Aorta (tissue), 5 donors: ENCODE measurements at regions not wholly inside any gene's neighbourhood (a gene's known extent, or its start where the extent isn't known, plus 50 kb on each side); places are given as distances from the start of the nearest gene placed in this dataset.

Experiments used
- ATAC-seq: fragments of 200-7000 bp; cut with Tn5 transposase; one replicate; pipeline ENCODE4 v1.9.1; 2022; ENCODE audit warnings: moderate library complexity; ENCODE audit not compliant: low FRiP score
- DNase-seq, 2 donors: peaks; one replicate each; pipeline ENCODE4 v3.0.0-alpha.2; 2020
- H3K27ac ChIP-seq, 2 donors: one replicate each; pipeline ENCODE4 v1.5.1; 2013; ENCODE audit warnings: low read length in 2 of 2, mild to moderate bottlenecking in 2 of 2, moderate library complexity in 2 of 2, control low read depth in 1 of 2, inconsistent platforms in 1 of 2, low read depth in 1 of 2
- H3K27me3 ChIP-seq, 2 donors: one replicate each; pipeline ENCODE4 v1.6.1; 2013; ENCODE audit warnings: control low read depth in 1 of 2, low read length in 1 of 2, mild to moderate bottlenecking in 1 of 2, moderate library complexity in 1 of 2; ENCODE audit not compliant: insufficient read depth in 2 of 2, control insufficient read depth in 1 of 2
- H3K36me3 ChIP-seq, 2 donors: one replicate each; pipeline ENCODE4 v1.6.1; 2013; ENCODE audit warnings: control low read depth in 1 of 2, low read length in 1 of 2, mild to moderate bottlenecking in 1 of 2; ENCODE audit not compliant: insufficient read depth in 2 of 2, control insufficient read depth in 1 of 2
- H3K4me1 ChIP-seq, 2 donors: one replicate each; pipeline ENCODE4 v1.6.1; 2013; ENCODE audit warnings: low read length in 2 of 2, control low read depth in 1 of 2, mild to moderate bottlenecking in 1 of 2, moderate library complexity in 1 of 2; ENCODE audit not compliant: insufficient read depth in 2 of 2, control insufficient read depth in 1 of 2
- H3K4me3 ChIP-seq, 2 donors: one replicate each; pipeline ENCODE4 v1.5.1; 2013; ENCODE audit warnings: low read length in 2 of 2, control low read depth in 1 of 2, mild to moderate bottlenecking in 1 of 2
- H3K9me3 ChIP-seq: one replicate; pipeline ENCODE4 v1.6.1; 2013; ENCODE audit warnings: mild to moderate bottlenecking, low read length; ENCODE audit not compliant: control insufficient read depth
- WGBS, 2 donors: extraction: QIAGEN DNeasy Blood & Tissue Kit; methylation state at CpG; one replicate each; pipeline ENCODE4 v1.1.7; 2013; 5-methylcytosine and 5-hydroxymethylcytosine counted together
- intact Hi-C, 2 donors: fragments of 100-400 bp; cut with DNase I; formaldehyde crosslinking; loops; one replicate each; pipeline versions ENCODE4 v1.14.2 to v1.15.0; 2022
- donor health status: healthy with polysubstance abuse.
- donor health status: Bipolar disorder and iron deficiency.
- donor health status: DM: no; HTN: no; CAD: no.
- donor health status: DM: no; HTN: no; CAD: no.
- donor health status: DM: yes; HTN: yes; CAD: no.

DNA sequence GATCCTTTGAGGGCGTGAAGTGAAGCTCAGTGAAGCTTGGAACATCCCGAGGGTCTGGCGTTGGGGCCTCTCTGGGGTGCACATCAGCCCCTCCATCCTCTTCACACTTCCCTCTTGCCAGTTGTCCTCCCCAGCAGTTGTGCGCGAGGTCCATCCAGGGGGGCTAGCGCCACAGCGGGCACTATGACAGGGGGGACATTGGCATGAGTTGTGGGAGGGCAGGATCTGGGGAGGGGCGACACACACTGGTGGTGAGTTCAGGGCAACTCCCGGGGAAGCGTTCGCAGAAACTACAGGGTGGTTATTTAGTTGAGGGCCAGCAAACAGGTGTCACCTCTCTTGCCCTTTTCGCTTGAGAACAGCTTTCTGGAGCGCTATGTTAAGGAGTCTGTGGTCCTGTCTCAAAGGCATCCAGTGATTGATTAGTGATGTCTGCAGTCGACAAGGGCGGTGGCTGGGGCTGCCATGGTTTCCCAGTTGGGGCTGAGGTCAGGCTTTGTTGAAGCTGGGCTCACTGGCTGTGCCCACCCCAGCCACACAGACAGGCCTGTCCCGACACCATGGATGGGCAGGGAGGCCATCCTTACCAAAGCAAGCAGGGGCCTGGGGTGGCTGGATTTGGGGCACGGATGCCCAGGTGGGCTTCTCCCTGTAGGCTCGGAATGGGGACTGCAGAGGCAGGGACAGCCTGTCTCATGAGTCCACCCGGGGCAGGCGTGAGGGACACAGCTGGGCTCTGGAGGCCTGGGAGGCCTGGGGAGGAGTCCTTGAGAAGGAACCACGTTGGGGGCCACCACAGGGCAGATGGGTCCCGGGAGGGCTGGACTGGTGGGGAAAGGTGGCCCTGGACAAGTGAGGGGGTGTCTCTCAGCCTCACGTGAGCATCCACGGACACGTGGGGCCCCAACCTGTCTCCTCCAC lies 59.4 kb downstream of the UNCX start:
- 90 to 91% methylated on average over 25 of the region's 25 CpGs for WGBS, 2 donors
- no peaks in the 10 kb centered on the region for H3K36me3 ChIP-seq
- intact Hi-C loops = no loop called here

DNA sequence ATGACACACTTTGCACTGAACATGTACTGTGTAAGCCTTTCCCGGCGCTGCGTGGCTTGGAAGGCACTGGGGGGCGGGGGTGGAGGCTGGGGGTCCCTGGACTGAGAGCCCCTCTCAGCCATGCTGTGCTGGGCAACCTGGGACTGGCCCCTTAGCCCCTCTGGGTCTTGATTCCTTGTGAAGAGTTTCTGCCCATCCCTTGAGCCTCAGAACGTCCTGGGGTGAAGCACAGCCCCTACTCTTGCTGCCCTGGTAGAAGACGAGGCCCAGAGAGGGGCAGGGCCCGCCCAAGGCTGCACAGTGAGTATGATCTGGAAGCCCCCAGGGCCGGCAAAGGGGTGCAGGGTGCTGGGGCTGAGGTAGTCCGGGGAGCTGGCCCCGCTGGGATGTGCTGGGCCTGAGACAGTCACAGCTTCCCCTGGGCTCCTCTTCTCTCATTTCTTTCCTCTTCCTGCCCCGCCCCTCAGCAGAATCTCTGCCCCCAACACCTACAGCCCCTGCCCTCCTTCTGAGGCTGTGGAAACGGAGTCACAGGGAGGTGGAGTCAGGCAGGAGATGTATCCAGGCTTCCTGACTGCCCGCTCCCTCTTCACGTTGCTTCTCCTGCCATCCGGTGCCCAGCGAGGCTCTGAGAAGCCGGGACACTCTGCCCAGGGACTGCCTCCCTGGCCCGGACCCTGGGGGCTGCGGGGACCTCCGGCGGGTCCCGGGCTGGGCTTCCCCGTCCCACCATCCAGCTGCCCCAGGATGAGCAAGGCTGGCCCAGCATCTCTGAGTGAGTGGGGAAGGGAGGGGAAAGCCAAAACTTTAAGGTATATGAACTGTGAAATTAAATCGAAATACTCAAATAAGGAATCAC lies 60.5 kb downstream of the UNCX start:
- ATAC-seq = no peak
- H3K4me1 ChIP-seq = no peaks in the 10 kb centered on the region
- no peaks in the 10 kb centered on the region for H3K27me3 ChIP-seq
- H3K36me3 ChIP-seq = no peaks in the 10 kb centered on the region
- DNase-seq = peak in 1 of 2 donors; percentile 19
- no peak overlapping the region for H3K27ac ChIP-seq
- WGBS, 2 donors = 58 to 63% methylated on average over 22 to 24 of the region's 24 CpGs
- no peak overlapping the region for H3K4me3 ChIP-seq
- no peaks in the 10 kb centered on the region for H3K9me3 ChIP-seq
- intact Hi-C loops = no loop called here

More for the DNA sequence above, 59.4 kb downstream of the UNCX start:
- Histone ChIP-seq H3K27me3 (no peaks in the 10 kb centered on the region), H3K4me1 (no peaks in the 10 kb centered on the region), H3K27ac (no peak overlapping the region), H3K4me3 (no peak overlapping the region), H3K9me3 (no peaks in the 10 kb centered on the region)
- DNase-seq (peak in 1 of 2 donors; percentile 37), ATAC-seq (no peak)

DNA sequence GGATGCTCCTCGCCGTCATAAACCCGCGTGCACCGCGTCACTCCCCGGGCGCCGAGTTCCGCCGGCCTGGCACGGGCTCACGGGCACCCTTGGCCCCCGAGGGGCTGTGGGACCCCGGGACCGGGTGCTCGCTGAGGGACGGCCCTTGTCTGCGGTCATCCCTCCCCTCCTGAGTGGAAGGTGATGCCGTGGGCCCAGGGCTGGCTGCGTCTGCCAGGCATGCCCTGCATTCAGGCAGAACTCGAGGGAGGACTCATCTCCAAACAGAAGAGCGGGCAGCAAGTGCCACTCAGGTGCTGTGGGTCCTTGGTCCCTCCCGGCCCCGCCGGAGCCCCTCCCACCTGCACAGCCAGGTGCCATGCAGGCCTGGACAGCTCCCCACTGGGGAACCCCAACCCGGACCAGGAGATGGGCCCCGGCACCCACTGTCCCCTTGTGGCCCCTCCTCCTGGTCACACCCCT lies 61.3 kb downstream of the UNCX start:
- ATAC-seq = no peak
- no peaks in the 10 kb centered on the region for H3K27me3 ChIP-seq
- no peaks in the 10 kb centered on the region for H3K36me3 ChIP-seq
- 81% methylated on average over 28 of the region's 28 CpGs for WGBS, 2 donors
- no peak overlapping the region for H3K4me3 ChIP-seq
- no peaks in the 10 kb centered on the region for H3K9me3 ChIP-seq
- H3K4me1 ChIP-seq = no peaks in the 10 kb centered on the region
- H3K27ac ChIP-seq = no peak overlapping the region
- peak in 1 of 2 donors; percentile 30 for DNase-seq
- intact Hi-C loops = no loop called here

DNA sequence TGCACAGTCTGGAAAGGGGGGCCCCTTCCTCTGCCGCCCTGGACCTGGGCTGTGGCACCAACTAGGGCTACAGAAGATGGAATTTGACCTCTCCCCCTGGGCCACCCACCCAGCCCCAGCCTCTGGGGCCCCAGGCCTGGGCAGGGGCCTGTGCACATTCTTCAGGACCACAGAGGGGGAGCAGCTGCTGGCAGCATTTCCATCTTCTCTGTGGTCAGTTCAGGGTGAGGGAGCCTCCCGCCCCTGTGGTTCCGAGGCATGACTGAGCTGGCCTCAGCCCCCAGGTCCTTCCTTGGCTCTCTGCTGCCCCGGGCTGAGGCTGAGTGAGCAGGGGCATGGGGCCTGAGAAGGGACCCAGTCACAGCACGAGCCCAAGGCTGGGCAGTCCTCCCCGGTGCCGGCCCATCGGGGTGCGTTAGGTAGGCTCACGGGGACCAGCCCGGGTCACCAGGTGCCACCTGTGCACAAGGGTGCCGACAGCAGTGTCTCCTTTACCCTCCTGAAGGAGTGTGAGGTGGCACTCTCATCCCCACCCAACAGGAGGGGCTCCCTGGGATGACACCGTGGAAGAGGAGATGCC lies 63.2 kb downstream of the UNCX start:
- WGBS, 2 donors = 84 to 91% methylated on average over 13 of the region's 13 CpGs
- Histone ChIP-seq H3K27ac (no peak overlapping the region), H3K27me3 (no peaks in the 10 kb centered on the region), H3K9me3 (no peaks in the 10 kb centered on the region), H3K4me1 (no peaks in the 10 kb centered on the region), H3K36me3 (no peaks in the 10 kb centered on the region), H3K4me3 (no peak overlapping the region)
- intact Hi-C loops = no loop called here
- no peak for ATAC-seq
- peak in 1 of 2 donors; percentile 62 for DNase-seq

DNA sequence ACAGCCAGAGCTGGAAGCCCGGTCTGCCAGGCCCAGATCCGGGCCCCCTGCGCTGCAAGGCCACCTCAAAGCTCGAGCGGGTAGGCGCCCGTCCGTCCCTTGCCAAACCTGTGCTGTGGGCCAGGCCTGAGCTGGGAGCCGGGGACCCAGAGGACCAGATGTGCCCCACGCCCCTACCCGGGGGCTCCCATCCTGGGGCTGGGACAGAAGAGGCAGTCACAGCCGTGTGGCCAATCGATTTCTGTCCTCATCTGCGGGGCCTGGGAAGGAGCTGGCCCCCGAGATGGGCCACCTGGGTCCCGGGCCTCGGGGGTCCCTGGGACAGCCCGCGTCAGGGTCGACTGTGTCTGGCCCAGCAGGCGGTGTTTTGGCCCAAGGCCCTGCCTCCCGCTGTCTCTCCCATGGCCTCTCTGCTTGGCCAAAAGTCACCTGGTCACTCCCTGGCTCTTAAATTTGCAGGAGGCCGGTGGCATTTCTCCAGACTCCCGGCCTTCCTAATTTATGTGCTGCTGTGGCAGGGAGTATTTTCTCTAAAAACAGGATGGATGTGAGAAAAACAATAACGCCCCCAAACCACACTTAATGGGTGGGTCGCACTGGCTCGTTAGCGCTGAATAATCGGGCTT lies 63.8 kb downstream of the UNCX start:
- intact Hi-C loops = no loop called here
- H3K27me3 ChIP-seq = no peaks in the 10 kb centered on the region
- no peak overlapping the region for H3K4me3 ChIP-seq
- no peaks in the 10 kb centered on the region for H3K4me1 ChIP-seq
- H3K27ac ChIP-seq = no peak overlapping the region
- ATAC-seq = no peak
- DNase-seq = peak in 1 of 2 donors; percentile 19
- 32 to 37% methylated on average over 29 of the region's 29 CpGs for whole genome bisulfite sequencing, 2 donors
- H3K9me3 ChIP-seq = no peaks in the 10 kb centered on the region
- no peaks in the 10 kb centered on the region for H3K36me3 ChIP-seq

DNA sequence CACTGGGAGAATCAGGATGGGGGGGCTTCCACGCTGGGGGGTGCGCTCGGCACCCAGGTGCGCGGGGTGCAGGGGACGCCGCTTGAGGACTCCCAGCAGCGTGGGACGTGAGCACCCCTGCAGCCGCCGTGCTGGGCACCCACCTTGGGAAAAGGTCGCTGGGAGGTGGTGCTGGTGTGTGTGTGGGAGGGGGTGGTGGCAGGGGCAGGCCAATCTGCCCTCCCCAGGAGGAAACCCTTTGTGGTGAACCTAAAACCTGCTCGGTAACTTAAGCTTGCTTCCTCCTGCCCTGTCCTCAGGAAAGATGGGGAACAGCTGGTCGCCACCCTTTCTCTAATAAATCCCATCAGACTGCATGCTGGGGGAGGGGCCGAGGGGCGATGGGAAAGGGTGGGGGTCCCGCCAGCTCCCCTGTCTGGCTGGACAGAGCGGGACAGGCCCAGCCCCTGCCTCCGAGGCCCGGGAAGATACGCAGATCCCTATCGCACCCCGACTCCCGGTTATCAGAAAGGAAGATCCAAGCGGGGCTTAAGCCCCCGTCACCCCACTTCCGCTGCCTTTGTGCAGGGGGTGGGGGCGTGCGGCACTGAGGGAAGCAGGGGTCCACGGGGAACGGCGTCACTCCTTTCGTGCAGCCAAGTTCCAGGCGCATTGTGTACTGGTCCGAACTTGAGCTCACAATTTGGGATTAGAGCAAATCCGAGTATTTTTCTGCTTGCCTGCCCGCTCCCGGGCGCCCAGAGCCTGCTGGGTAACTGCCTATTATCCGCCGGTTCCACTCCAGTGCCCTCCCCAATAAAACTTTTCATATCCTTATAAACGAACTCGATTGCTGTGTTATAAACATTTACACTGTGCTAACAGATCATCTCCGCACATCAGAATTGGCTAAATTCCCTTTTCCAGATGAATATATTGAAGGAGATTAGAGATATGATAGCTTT lies 64.6 kb downstream of the UNCX start:
- Histone ChIP-seq H3K4me1 (no peaks in the 10 kb centered on the region), H3K4me3 (no peak overlapping the region), H3K27ac (no peak overlapping the region), H3K27me3 (no peaks in the 10 kb centered on the region), H3K9me3 (no peaks in the 10 kb centered on the region), H3K36me3 (no peaks in the 10 kb centered on the region)
- ATAC-seq (no peak), DNase-seq (peak; percentile 30 to 49)
- 13 to 32% methylated on average over 41 to 44 of the region's 44 CpGs for WGBS, 2 donors
- intact Hi-C loops = no loop called here

DNA sequence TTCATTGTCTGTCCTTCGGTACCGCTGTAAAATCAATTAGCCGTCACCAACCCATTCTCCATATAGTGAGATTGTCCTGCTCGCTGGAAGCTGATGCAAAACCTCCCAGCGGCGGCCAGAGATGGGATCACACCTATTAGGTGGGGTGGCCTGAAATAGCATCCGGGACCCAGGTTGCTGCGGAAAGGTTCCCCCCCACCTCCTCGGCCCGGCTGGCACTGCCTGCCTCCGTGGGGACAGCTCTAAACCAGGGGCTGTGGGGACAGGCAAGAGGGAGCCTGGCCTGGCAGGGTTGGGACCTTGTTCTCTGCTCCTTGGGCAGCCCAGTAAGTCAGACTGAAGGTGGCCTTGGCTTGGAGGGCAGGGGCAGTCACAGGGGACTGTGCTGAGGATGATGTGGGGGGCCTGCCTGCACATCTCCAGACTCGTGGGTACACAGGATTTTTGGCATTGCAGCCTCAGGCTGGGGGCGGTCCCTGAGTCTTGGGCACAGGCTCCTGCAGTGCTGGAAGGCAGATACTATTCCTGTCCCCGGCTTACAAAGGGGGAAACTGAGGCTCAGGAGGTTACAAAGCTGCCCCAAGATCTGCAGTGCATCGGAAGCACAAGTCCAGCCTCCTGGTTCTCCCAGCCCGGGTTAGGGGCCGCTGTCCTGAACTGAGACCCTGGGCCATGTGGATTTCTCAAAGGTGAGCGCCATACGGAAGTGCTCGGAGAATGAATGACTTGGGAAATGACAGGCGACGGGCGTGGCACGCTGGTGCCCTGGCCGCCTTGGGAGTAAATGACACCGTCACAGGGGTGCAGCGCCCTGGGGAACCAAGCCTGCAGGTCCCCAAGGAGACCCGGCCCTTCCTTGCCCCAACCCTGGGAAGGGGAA lies 65.6 kb downstream of the UNCX start:
- WGBS, 2 donors = 62 to 71% methylated on average over 28 of the region's 28 CpGs
- Histone ChIP-seq H3K9me3 (no peaks in the 10 kb centered on the region), H3K4me1 (no peaks in the 10 kb centered on the region), H3K36me3 (no peaks in the 10 kb centered on the region), H3K27me3 (no peaks in the 10 kb centered on the region), H3K27ac (no peak overlapping the region), H3K4me3 (no peak overlapping the region)
- DNase-seq = peak; percentile 27 to 29
- no peak for ATAC-seq
- intact Hi-C loops = no loop called here
